ENCODE measurements at regions not wholly inside any gene's neighbourhood (a gene's known extent, or its start where the extent isn't known, plus 50 kb on each side); places are given as distances from the start of the nearest gene placed in this dataset.

- TF ChIP-seq CTCF (conservative IDR thresholded peaks at IDR 0.05; ENCODE audit: low read depth, low read length) (no peak), EZH2phosphoT487 (IDR thresholded peaks at IDR 0.05; ENCODE audit: borderline replicate concordance, low read length) (no peak)
These were observed 185.0 kb downstream of the ANKRD60 start for GRCh38 chr20:58043236-58044140.
